SHP77 (cell line): ENCODE measurements at regions not wholly inside any gene's neighbourhood (a gene's known extent, or its start where the extent isn't known, plus 50 kb on each side); places are given as distances from the start of the nearest gene placed in this dataset.
"Not testable (repeated sequence)": the region's sequence is repeated elsewhere in the genome, so short reads cannot be mapped to it uniquely, and the experiment has no call there.

Experiments used
- DNase-seq, 2 experiments: peaks; one replicate each; lab custom pipeline; 2025; lab: John Stamatoyannopoulos, UW

DNA sequence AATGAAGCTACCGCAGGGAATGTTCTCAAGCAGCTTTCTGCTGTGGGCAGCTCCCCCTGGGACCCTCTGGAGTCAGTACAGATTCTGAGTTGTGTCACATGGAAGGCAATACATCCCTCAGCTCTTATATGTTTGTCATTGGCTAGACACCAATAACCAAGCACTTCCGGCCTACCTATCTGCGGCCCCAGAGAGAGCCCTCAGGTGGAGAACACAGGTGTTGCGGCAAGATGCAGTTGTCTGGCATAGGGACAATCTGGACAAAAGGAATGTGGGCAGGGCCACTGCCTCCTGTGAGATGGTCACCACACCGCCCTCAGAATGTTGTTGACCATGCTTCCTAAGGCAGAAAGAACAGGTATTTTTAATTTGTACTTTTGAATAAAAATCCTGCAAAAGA is 118.7 kb downstream of the BRMS1L start:
- DNase-seq = peak; percentile 13 to 34

- no peak for DNase-seq
These were observed 114.2 kb downstream of the BRMS1L start for GRCh38 chr14:35940291-35940690.

- DNase-seq = no peak
These were observed 112.6 kb downstream of the BRMS1L start for GRCh38 chr14:35938770-35939169.

- DNase-seq = no peak
These were observed 108.4 kb downstream of the BRMS1L start for GRCh38 chr14:35934499-35934898.

GRCh38 chr14:35932659-35933159 is 106.6 kb downstream of the BRMS1L start:
- DNase-seq = peak; percentile 21 to 35

DNA sequence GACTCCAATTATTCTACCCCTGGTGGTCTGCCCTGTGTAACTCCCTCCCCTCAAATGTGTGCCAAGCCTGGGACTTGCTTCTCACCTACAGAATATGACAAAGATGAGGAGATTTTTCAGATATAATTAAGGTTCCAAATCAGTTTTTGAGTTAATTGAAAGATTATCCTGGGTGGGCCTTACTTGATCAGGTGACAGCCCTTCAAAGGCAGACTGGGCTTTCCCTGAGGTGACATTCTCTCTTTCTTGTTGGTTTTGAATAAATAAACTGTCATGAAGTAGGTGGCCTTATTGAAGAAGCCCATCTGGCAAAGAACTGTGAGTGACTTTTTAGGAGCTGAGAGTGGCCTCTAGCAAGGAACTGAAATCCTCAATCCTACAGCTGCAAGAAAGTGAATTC is 106.0 kb downstream of the BRMS1L start:
- DNase-seq = no peak

- DNase-seq = no peak
These were observed 105.2 kb downstream of the BRMS1L start for GRCh38 chr14:35931346-35931745.

- DNase-seq = no peak
These were observed 103.0 kb downstream of the BRMS1L start for GRCh38 chr14:35929186-35929585.

DNA sequence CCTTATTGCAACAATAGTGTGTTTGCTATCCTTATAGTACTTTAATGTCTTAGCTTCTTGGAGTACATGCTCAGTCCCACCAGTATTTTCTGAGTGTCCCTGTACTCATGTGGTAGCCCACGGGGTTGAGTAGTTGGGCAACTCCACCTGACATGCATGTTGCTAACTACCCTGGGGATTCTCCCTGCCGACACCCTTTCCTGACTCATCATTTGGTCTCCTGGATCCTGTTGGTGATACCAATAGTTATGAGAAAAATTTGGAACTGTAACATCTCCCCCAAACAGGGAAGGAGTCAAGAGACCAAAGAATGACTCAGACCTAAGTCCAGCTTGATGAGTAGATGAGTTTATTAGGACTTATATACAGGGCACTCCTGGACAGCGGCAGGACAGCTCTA is 101.6 kb downstream of the BRMS1L start:
- no peak for DNase-seq

DNA sequence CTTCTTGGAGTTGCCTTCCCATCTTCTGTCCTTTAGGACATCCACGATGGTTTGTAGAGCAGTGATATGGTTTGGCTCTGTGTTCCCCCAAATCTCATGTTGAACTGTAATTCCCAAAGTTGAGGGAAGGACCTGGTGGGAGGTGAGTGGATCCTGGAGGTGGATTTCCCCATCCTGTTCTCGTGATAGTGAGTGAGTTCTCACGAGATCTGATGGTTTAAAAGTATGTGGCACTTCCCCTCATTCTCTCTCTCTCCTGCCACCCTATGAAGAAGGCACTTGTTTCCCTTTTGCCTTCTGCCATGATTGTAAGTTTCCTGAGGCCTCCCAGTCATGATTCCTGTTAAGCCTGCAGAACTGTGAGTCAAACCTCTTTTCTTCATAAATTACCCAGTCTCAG is 99.2 kb downstream of the BRMS1L start:
- no peak for DNase-seq

GRCh38 chr14:35922590-35922989 is 96.5 kb downstream of the BRMS1L start:
- not testable (repeated sequence) for DNase-seq

- no peak for DNase-seq
These were observed 95.6 kb downstream of the BRMS1L start for GRCh38 chr14:35921745-35922144.
